ENCODE measurements at regions not wholly inside any gene's neighbourhood (a gene's known extent, or its start where the extent isn't known, plus 50 kb on each side); places are given as distances from the start of the nearest gene placed in this dataset.

- TF ChIP-seq EZH2 (IDR thresholded peaks at IDR 0.05; ENCODE audit: borderline replicate concordance, low read depth, low read length, poor library complexity, severe bottlenecking) (no peak), CTCF (conservative IDR thresholded peaks at IDR 0.05; ENCODE audit: low read depth, low read length) (no peak)
These were observed 355.7 kb downstream of the HAPSTR1 start for GRCh38 chr16:9447195-9447551.
